Type B pancreatic cell (in vitro differentiated cells): ENCODE measurements at regions not wholly inside any gene's neighbourhood (a gene's known extent, or its start where the extent isn't known, plus 50 kb on each side); places are given as distances from the start of the nearest gene placed in this dataset.

Source experiments
- DNase-seq: peaks from one replicate; pipeline ENCODE4 v3.0.0; 2021; ENCODE audit warnings: mixed read lengths; ENCODE audit not compliant: unreplicated experiment; ENCODE audit errors: extremely low spot score
- H3K27ac Mint-ChIP-seq: 2 replicates; pipeline ENCODE4 v1.8.0; 2021; ENCODE audit warnings: mild to moderate bottlenecking, mixed read lengths
- H3K27me3 Mint-ChIP-seq: 2 replicates; pipeline ENCODE4 v1.8.0; 2021; ENCODE audit warnings: mixed read lengths
- H3K36me3 Mint-ChIP-seq: 2 replicates; pipeline ENCODE4 v1.8.0; 2021; ENCODE audit warnings: mixed read lengths
- H3K4me1 Mint-ChIP-seq: one replicate; pipeline ENCODE4 v1.8.0; 2021; ENCODE audit warnings: mixed read lengths; ENCODE audit not compliant: unreplicated experiment
- H3K4me3 Mint-ChIP-seq: 2 replicates; pipeline ENCODE4 v1.8.0; 2021; ENCODE audit warnings: mild to moderate bottlenecking, mixed read lengths
- H3K9me3 Mint-ChIP-seq: 2 replicates; pipeline ENCODE4 v1.8.0; 2021; ENCODE audit warnings: mixed read lengths
- TF ChIP-seq, protein P1 (sequence below): fragments of 200-600 bp; sonication (generic); conservative IDR thresholded peaks from 2 replicates; pipeline ENCODE4 v1.5.0; 2021; ENCODE audit warnings: antibody characterized with exemption, mild to moderate bottlenecking

GRCh38 chr14:25267186-25267585, 217.2 kb upstream of the STXBP6 start:
- DNase-seq: no peak
- no peaks in the 10 kb centered on the region for H3K27me3 Mint-ChIP-seq
- no peaks in the 10 kb centered on the region for H3K36me3 Mint-ChIP-seq
- no peak overlapping the region for H3K4me3 Mint-ChIP-seq
- TF ChIP-seq, protein P1, sequence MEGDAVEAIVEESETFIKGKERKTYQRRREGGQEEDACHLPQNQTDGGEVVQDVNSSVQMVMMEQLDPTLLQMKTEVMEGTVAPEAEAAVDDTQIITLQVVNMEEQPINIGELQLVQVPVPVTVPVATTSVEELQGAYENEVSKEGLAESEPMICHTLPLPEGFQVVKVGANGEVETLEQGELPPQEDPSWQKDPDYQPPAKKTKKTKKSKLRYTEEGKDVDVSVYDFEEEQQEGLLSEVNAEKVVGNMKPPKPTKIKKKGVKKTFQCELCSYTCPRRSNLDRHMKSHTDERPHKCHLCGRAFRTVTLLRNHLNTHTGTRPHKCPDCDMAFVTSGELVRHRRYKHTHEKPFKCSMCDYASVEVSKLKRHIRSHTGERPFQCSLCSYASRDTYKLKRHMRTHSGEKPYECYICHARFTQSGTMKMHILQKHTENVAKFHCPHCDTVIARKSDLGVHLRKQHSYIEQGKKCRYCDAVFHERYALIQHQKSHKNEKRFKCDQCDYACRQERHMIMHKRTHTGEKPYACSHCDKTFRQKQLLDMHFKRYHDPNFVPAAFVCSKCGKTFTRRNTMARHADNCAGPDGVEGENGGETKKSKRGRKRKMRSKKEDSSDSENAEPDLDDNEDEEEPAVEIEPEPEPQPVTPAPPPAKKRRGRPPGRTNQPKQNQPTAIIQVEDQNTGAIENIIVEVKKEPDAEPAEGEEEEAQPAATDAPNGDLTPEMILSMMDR: no peak
- no peak overlapping the region for H3K27ac Mint-ChIP-seq
- no peaks in the 10 kb centered on the region for H3K4me1 Mint-ChIP-seq
- H3K9me3 Mint-ChIP-seq: no peaks in the 10 kb centered on the region

GRCh38 chr14:25259470-25259869, 209.5 kb upstream of the STXBP6 start:
- Mint-ChIP-seq H3K9me3 (no peaks in the 10 kb centered on the region), H3K4me1 (no peaks in the 10 kb centered on the region), H3K27me3 (no peaks in the 10 kb centered on the region), H3K4me3 (no peak overlapping the region), H3K36me3 (no peaks in the 10 kb centered on the region), H3K27ac (no peak overlapping the region)
- DNase-seq: no peak
- TF ChIP-seq, protein P1: no peak

- H3K9me3 Mint-ChIP-seq: no peaks in the 10 kb centered on the region
- H3K4me1 Mint-ChIP-seq: no peaks in the 10 kb centered on the region
- DNase-seq: no peak
- no peak overlapping the region for H3K4me3 Mint-ChIP-seq
- H3K27me3 Mint-ChIP-seq: no peaks in the 10 kb centered on the region
- no peak overlapping the region for H3K27ac Mint-ChIP-seq
- H3K36me3 Mint-ChIP-seq: no peaks in the 10 kb centered on the region
- TF ChIP-seq, protein P1: no peak
These were observed 202.8 kb upstream of the STXBP6 start for GRCh38 chr14:25252793-25253192.

DNA sequence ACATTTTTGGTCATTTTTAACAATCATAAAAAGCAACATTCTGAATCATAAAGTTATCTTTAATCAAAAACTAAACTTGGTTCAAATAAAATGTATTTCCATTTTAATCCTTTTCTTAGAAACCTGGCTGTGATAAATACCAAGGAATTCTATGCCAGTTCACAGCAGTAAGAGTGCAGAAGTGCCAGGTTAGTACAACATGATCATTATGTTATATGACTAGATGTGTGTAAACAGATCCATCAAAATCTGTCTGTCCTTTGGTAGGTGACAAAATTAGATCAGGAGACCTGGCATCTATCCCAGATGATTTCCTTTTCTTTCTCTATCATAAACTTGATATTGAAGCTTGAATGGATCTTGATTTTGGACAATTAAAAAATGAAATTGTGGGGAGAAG, 200.6 kb upstream of the STXBP6 start:
- no peaks in the 10 kb centered on the region for H3K4me1 Mint-ChIP-seq
- TF ChIP-seq, protein P1: no peak
- no peak overlapping the region for H3K27ac Mint-ChIP-seq
- H3K27me3 Mint-ChIP-seq: no peaks in the 10 kb centered on the region
- no peaks in the 10 kb centered on the region for H3K36me3 Mint-ChIP-seq
- H3K9me3 Mint-ChIP-seq: no peaks in the 10 kb centered on the region
- H3K4me3 Mint-ChIP-seq: no peak overlapping the region
- no peak for DNase-seq

DNA sequence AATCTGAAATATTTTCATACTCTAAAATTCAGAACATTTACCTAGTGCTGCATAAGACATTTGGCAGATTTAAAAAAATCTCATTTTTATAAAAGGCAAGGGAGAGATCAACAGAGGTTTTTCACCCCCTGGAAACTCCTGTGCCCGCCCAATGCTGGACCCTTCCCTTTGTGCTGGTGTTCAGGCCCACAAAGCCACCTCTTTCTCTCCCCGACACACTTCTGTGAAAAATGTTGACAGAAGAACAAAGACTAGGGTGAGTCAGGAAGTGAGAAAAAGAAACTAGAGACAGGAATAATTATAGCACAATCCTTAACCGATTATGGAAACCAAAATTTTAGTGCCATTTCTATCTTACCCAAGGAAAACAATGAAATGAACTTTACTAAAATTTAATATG, 197.7 kb upstream of the STXBP6 start:
- TF ChIP-seq, protein P1: no peak
- Mint-ChIP-seq H3K27me3 (no peaks in the 10 kb centered on the region), H3K9me3 (no peaks in the 10 kb centered on the region), H3K4me1 (no peaks in the 10 kb centered on the region), H3K4me3 (no peak overlapping the region), H3K36me3 (no peaks in the 10 kb centered on the region), H3K27ac (no peak overlapping the region)
- no peak for DNase-seq

GRCh38 chr14:25246751-25247150, 196.8 kb upstream of the STXBP6 start:
- H3K27ac Mint-ChIP-seq: no peak overlapping the region
- TF ChIP-seq, protein P1: no peak
- peaks cover 4% of the 10 kb centered on the region for H3K27me3 Mint-ChIP-seq

More at GRCh38 chr14:25246751-25247150, 196.8 kb upstream of the STXBP6 start:
- no peak overlapping the region for H3K4me3 Mint-ChIP-seq
- H3K4me1 Mint-ChIP-seq: no peaks in the 10 kb centered on the region
- no peak for DNase-seq
- H3K9me3 Mint-ChIP-seq: no peaks in the 10 kb centered on the region
- no peaks in the 10 kb centered on the region for H3K36me3 Mint-ChIP-seq
